Nephron (organoid): ENCODE measurements at regions not wholly inside any gene's neighbourhood (a gene's known extent, or its start where the extent isn't known, plus 50 kb on each side); places are given as distances from the start of the nearest gene placed in this dataset.

Source experiments
- H3K27ac Mint-ChIP-seq, 3 experiments: 2 replicates each; pipeline ENCODE4 v1.8.0; 2020; ENCODE audit warnings: mixed read lengths in 3 of 3, mild to moderate bottlenecking in 2 of 3, moderate library complexity in 1 of 3
- H3K27me3 Mint-ChIP-seq: 2 replicates; pipeline ENCODE4 v1.8.0; 2021; ENCODE audit warnings: low read depth, mild to moderate bottlenecking, moderate library complexity, mixed read lengths
- H3K36me3 Mint-ChIP-seq: 2 replicates; pipeline ENCODE4 v1.8.0; 2020; ENCODE audit warnings: low read depth, mixed read lengths
- H3K4me1 Mint-ChIP-seq: 2 replicates; pipeline ENCODE4 v1.8.0; 2020; ENCODE audit warnings: mixed read lengths
- H3K4me3 Mint-ChIP-seq, 3 experiments: 2 replicates each; pipeline ENCODE4 v1.8.0; 2020; ENCODE audit warnings: mild to moderate bottlenecking in 3 of 3, mixed read lengths in 3 of 3, moderate library complexity in 2 of 3
- H3K9me3 Mint-ChIP-seq: 2 replicates; pipeline ENCODE4 v1.8.0; 2020; ENCODE audit warnings: mixed read lengths
- CTCF ChIP-seq, 3 experiments: fragments of 200-600 bp; sonication (generic); IDR thresholded peaks; one replicate each; pipeline ENCODE4 v1.5.0; 2021; ENCODE audit warnings: antibody characterized with exemption in 3 of 3; ENCODE audit not compliant: unreplicated experiment in 3 of 3

- Mint-ChIP-seq H3K27ac (peak overlapping the region; percentile 8 to 92 (median 91)), H3K36me3 (no peaks in the 10 kb centered on the region), H3K9me3 (peaks cover 18% of the 10 kb centered on the region), H3K4me1 (peaks cover 19% of the 10 kb centered on the region), H3K27me3 (peaks cover 4% of the 10 kb centered on the region), H3K4me3 (no peak overlapping the region)
- TF ChIP-seq CTCF (IDR thresholded peaks at IDR 0.05; ENCODE audit: unreplicated experiment in 3 of 3), result no peak
These were observed 57.9 kb upstream of the KCNE4 start for GRCh38 chr2:222993920-222994650.

- Mint-ChIP-seq H3K36me3 (no peaks in the 10 kb centered on the region), H3K27ac (no peak overlapping the region), H3K9me3 (no peaks in the 10 kb centered on the region), H3K4me3 (no peak overlapping the region), H3K4me1 (peaks cover 19% of the 10 kb centered on the region), H3K27me3 (peaks cover 8% of the 10 kb centered on the region)
- no peak for TF ChIP-seq CTCF (IDR thresholded peaks at IDR 0.05; ENCODE audit: unreplicated experiment in 3 of 3)
These were observed 53.5 kb upstream of the KCNE4 start for GRCh38 chr2:222998459-222998858.

- Mint-ChIP-seq H3K27ac (no peak overlapping the region), H3K4me3 (no peak overlapping the region), H3K36me3 (no peaks in the 10 kb centered on the region), H3K4me1 (no peaks in the 10 kb centered on the region), H3K27me3 (peaks cover 8% of the 10 kb centered on the region), H3K9me3 (no peaks in the 10 kb centered on the region)
- no peak for TF ChIP-seq CTCF (IDR thresholded peaks at IDR 0.05; ENCODE audit: unreplicated experiment in 3 of 3)
These were observed 50.9 kb upstream of the KCNE4 start for GRCh38 chr2:223000872-223001796.

GRCh38 chr2:223001797-223002175, 50.2 kb upstream of the KCNE4 start:
- H3K27ac Mint-ChIP-seq, result no peak overlapping the region
- TF ChIP-seq CTCF (IDR thresholded peaks at IDR 0.05; ENCODE audit: unreplicated experiment in 3 of 3), result no peak
- H3K4me3 Mint-ChIP-seq, result no peak overlapping the region
- H3K9me3 Mint-ChIP-seq, result no peaks in the 10 kb centered on the region
- H3K36me3 Mint-ChIP-seq, result no peaks in the 10 kb centered on the region
- no peaks in the 10 kb centered on the region for H3K4me1 Mint-ChIP-seq
- H3K27me3 Mint-ChIP-seq, result peaks cover 8% of the 10 kb centered on the region
